ENCODE measurements at regions not wholly inside any gene's neighbourhood (a gene's known extent, or its start where the extent isn't known, plus 50 kb on each side); places are given as distances from the start of the nearest gene placed in this dataset.
"Not testable (repeated sequence)": the region's sequence is repeated elsewhere in the genome, so short reads cannot be mapped to it uniquely, and the experiment has no call there.

DNA sequence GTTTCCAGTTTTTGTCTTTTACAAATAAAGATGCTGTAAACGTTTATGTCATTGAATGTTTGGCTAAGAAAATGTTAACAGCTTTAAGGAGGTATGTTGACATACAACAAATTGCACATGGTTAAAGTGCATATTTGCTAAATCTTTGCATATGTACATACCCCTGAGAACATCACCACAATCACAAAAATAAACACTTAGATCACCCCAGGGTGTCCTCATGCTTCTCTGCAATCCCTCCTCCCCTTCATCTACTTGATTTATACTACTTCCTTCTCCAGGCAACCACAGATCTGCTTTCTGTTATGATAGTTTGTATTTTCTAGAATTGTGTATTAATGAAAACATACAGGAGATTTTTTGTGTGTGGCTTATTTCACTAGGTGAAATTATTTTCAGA, 209.5 kb downstream of the GLRX3 start:
- H3K36me3 Mint-ChIP-seq (ENCODE audit: low read depth) = no peaks in the 10 kb centered on the region
- no peaks in the 10 kb centered on the region for H3K4me1 Mint-ChIP-seq (ENCODE audit: low read depth)
- no peak overlapping the region for H3K4me3 Mint-ChIP-seq
- no peak for DNase-seq (ENCODE audit: low spot score)
- no peak overlapping the region for H3K27ac Mint-ChIP-seq
- no peaks in the 10 kb centered on the region for H3K9me3 Mint-ChIP-seq
- H3K27me3 Mint-ChIP-seq (ENCODE audit: low read depth) = no peaks in the 10 kb centered on the region

DNA sequence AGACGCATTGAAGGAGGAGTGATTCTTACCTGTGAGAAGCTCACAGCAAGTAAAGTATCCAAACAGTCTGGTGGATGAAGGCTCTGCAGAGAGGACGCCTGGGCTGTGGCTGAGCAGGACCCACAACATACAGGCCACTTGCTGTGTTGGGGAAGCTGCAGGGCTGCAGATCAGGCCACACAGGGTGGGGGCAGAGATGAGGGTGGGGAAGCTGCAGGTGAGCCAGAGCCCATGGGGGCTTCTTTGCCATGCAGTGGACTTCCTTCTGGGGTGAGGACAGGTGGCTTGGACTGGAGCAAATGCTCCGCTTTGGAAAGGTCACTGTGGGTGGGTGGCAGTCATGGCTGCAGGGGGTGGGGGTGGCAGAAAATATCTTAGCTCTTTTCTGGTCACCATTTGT, 214.8 kb downstream of the GLRX3 start:
- no peaks in the 10 kb centered on the region for H3K27me3 Mint-ChIP-seq (ENCODE audit: low read depth)
- H3K27ac Mint-ChIP-seq = no peak overlapping the region
- no peaks in the 10 kb centered on the region for H3K9me3 Mint-ChIP-seq
- H3K4me3 Mint-ChIP-seq = no peak overlapping the region
- H3K4me1 Mint-ChIP-seq (ENCODE audit: low read depth) = no peaks in the 10 kb centered on the region
- H3K36me3 Mint-ChIP-seq (ENCODE audit: low read depth) = no peaks in the 10 kb centered on the region
- DNase-seq (ENCODE audit: low spot score) = no peak

DNA sequence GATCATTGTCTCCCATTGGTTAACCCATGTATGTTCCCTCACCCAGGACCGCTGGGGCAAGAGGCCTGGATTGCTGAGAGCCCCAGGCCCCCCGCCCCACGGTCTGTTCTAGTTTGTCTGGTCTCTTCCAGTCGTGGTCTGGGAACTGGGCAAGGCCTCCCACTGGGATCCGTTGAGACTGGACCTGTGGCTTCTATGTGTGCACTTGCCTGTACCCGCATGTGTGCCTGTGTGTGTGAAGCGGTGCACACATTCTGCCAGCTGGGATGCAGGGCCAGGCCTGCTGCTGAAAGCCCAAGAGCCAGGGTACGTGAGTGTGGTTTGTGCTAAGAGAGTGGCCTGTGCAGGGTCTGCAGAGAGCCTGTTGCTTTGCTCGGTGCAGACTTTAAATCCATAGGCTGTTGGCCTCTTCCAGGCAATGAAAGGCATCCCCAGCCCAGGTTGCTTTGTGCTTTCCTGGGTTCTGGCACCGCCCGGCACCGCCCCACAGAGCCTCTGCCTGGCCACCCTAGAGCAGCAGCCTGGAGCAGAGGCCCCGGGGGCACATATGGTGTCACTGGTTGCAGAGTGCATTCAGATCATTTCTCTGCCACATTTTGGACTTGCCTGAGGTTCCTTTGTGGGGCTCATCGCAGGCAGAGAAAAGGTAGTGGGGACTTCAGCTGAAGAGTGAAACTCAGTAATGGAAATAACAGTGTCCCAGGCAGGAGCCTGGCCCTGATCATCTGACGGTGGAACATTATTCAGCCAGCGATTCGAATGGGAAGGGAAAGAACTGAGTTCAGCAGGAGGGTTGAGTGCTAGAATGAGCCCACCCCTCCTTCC, 215.5 kb downstream of the GLRX3 start:
- no peaks in the 10 kb centered on the region for H3K27me3 Mint-ChIP-seq (ENCODE audit: low read depth)
- H3K27ac Mint-ChIP-seq = no peak overlapping the region
- DNase-seq (ENCODE audit: low spot score) = no peak
- no peaks in the 10 kb centered on the region for H3K4me1 Mint-ChIP-seq (ENCODE audit: low read depth)
- no peaks in the 10 kb centered on the region for H3K9me3 Mint-ChIP-seq
- H3K36me3 Mint-ChIP-seq (ENCODE audit: low read depth) = no peaks in the 10 kb centered on the region
- H3K4me3 Mint-ChIP-seq = no peak overlapping the region

DNA sequence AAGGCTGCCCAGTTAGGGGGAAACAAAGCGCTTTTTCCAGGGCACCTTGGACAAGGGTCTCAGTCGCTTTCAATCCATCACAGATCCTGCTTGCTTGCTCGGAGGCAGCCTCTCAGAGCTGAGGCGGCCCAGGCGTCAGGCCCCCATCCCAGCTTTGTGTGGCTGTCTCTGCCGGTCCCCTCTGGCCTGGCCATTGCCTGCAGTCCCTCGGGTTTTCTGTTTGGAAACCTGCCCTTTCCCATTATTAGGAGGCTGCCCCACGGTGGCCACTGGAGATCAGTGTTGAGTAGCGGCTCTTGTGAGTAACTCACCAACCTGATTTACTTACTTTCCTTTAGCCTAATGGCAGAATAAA, 216.1 kb downstream of the GLRX3 start:
- Mint-ChIP-seq H3K36me3 (ENCODE audit: low read depth) (no peaks in the 10 kb centered on the region), H3K4me1 (ENCODE audit: low read depth) (no peaks in the 10 kb centered on the region), H3K4me3 (no peak overlapping the region), H3K9me3 (no peaks in the 10 kb centered on the region), H3K27me3 (ENCODE audit: low read depth) (no peaks in the 10 kb centered on the region), H3K27ac (no peak overlapping the region)
- no peak for DNase-seq (ENCODE audit: low spot score)

DNA sequence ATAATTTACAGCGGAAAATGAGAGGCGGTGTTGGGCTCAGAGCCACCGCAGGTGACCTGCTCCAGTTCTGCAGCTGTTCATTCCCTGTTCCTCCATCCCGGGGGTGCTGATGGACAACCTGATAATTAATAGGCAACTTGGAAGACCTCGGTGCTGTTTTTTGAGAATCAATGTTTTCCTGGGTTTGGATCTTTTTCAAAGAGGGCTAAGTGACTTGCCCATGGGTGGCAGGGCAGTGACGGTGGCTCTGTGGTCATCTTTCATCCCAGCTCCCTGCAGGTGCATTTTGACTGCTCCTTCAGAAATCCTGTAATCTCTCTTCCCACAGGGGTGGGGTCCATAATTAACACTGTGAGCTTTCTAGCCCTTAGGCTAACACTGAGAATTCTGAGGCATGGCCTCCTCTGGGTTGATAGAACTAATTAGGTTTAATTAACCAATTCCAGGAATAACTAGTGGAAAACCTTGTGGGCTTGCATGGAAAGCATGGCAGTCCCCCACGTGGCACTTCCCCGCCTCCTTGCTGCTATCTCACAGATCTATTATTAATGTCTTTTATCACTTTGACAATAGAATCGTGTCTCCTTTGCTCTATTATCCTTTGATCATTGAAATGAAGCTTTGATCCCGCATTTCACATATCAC, 217.9 kb downstream of the GLRX3 start:
- Mint-ChIP-seq H3K4me3 (no peak overlapping the region), H3K4me1 (ENCODE audit: low read depth) (no peaks in the 10 kb centered on the region), H3K9me3 (no peaks in the 10 kb centered on the region), H3K27ac (no peak overlapping the region), H3K36me3 (ENCODE audit: low read depth) (no peaks in the 10 kb centered on the region), H3K27me3 (ENCODE audit: low read depth) (no peaks in the 10 kb centered on the region)
- no peak for DNase-seq (ENCODE audit: low spot score)

DNA sequence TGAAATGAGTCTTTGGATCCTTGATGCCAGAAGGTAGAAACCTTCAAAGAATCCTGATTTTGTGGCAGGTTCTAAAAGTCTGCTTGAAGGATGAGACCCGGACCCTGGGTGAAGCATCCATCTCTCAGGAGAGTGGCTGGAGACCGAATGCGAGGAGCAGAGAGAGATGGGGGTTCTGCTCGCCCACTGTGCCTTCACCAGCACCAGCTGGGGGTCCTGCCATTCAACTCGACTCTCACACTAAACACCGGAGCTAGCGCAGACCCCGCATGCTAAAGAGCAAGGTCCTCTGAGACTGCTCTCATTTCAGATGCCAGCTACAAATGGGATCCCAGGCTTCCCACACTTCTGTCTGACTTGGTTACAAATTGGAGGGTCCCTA, 218.4 kb downstream of the GLRX3 start:
- DNase-seq (ENCODE audit: low spot score) = no peak
- Mint-ChIP-seq H3K27me3 (ENCODE audit: low read depth) (no peaks in the 10 kb centered on the region), H3K9me3 (no peaks in the 10 kb centered on the region), H3K36me3 (ENCODE audit: low read depth) (no peaks in the 10 kb centered on the region), H3K4me3 (no peak overlapping the region), H3K27ac (no peak overlapping the region), H3K4me1 (ENCODE audit: low read depth) (no peaks in the 10 kb centered on the region)

DNA sequence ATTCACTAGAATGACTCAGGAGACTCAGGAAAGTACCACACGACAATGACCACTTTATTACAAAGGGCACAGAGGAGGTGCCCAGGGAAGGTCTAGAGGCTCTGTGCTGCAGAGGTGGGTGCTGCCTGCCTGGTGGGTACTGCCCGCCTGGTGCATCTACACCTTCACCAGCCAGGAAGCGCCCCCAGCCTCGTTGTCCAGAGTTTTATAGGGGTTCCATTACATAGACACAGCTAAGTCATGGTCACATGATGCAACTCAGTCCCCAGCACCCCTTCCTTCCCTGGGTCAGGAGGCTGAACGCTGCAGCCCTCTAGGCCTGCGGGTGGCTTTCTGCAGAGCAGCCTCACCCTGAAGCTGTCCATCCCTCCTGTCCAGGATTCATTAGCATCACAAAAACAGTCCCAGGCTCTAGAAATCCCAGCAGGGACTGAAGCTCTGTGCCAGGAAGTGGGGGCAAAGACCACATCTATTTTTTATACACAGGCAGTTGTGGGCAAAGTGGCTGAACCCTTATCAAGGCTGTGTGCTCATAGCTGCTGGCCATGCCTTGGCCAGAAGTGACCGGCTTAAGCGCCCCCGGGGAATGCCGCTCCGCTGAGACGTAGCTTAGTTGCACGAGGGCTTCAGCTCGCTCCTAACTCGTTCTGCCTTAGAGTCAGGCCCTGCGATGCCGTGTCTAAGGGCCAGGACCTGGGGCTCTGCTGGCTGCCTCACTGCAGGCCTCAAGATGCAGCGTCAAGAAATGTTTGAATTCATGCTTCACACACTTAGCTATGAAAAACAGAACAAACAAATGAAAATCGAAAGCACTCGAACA, 219.0 kb downstream of the GLRX3 start:
- Mint-ChIP-seq H3K9me3 (no peaks in the 10 kb centered on the region), H3K27ac (no peak overlapping the region), H3K4me3 (no peak overlapping the region), H3K27me3 (ENCODE audit: low read depth) (no peaks in the 10 kb centered on the region), H3K36me3 (ENCODE audit: low read depth) (no peaks in the 10 kb centered on the region), H3K4me1 (ENCODE audit: low read depth) (no peaks in the 10 kb centered on the region)
- no peak for DNase-seq (ENCODE audit: low spot score)

DNA sequence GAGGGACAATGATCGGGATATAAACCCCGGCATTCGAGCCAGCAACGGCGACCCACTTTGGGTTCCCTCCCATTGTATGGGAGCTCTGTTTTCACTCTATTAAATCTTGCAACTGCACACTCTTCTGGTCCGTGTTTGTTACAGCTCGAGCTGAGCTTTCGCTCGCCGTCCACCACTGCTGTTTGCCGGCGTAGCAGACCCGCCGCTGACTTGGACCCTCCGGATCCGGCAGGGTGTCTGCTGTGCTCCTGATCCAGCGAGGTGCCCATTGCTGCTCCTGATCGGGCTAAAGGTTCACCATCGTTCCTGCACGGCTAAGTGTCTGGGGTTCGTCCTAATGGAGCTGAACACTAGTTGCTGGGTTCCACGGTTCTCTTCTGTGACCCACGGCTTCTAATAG, 220.2 kb downstream of the GLRX3 start:
- H3K27me3 Mint-ChIP-seq (ENCODE audit: low read depth) = not testable (repeated sequence)

DNA sequence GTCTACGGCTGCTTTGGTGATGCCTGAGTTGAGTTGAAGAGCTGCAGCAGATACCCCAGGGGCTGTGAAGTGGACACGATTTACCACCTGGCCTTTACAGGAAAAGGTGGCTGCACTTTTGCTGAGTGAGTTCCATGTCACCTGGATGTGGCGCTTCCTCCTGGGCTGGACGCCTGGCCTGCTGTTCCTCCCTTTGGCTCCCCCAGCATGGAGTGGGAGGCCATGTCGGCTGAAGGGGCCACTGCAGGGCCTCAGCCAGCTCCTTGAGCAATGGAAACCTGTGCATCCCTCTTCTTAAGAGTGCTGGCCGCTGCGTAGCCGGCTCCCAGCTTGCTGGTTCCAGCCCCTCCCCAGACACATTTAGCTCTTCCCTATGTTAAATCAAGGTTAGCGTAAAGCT, 221.0 kb downstream of the GLRX3 start:
- H3K9me3 Mint-ChIP-seq = no peaks in the 10 kb centered on the region

More for the DNA sequence above, 220.2 kb downstream of the GLRX3 start:
- H3K9me3 Mint-ChIP-seq; H3K27ac Mint-ChIP-seq; H3K4me3 Mint-ChIP-seq; DNase-seq (ENCODE audit: low spot score); H3K36me3 Mint-ChIP-seq (ENCODE audit: low read depth); H3K4me1 Mint-ChIP-seq (ENCODE audit: low read depth): not testable (repeated sequence)

DNA sequence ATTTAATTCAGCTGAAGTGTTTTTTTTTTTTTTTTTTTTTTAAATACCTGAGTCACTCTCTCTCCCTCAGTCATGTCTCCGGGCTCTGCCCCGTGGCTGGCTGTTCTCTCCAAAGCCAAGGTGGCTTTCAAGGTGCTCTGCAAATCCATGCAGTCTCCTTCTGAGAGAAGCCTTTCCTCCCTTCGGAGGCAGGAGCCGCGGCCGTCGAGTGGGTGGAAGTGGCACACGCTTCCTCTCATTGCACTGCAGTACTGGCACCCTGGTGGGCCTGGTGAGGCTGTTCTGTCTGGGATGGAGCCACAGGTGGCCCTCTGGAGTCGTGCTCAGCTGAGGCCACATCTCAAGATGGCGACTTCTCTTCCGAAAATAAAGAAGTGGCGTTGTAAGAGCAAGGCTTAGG, 221.8 kb downstream of the GLRX3 start:
- no peak overlapping the region for H3K27ac Mint-ChIP-seq
- H3K36me3 Mint-ChIP-seq (ENCODE audit: low read depth) = no peaks in the 10 kb centered on the region
- no peak for DNase-seq (ENCODE audit: low spot score)
- H3K27me3 Mint-ChIP-seq (ENCODE audit: low read depth) = no peaks in the 10 kb centered on the region
- no peaks in the 10 kb centered on the region for H3K9me3 Mint-ChIP-seq
- no peaks in the 10 kb centered on the region for H3K4me1 Mint-ChIP-seq (ENCODE audit: low read depth)
- no peak overlapping the region for H3K4me3 Mint-ChIP-seq

More for the DNA sequence above, 221.0 kb downstream of the GLRX3 start:
- H3K4me1 Mint-ChIP-seq (ENCODE audit: low read depth) = no peaks in the 10 kb centered on the region
- no peaks in the 10 kb centered on the region for H3K36me3 Mint-ChIP-seq (ENCODE audit: low read depth)
- H3K27ac Mint-ChIP-seq = no peak overlapping the region
- no peak for DNase-seq (ENCODE audit: low spot score)
- H3K27me3 Mint-ChIP-seq (ENCODE audit: low read depth) = no peaks in the 10 kb centered on the region
- no peak overlapping the region for H3K4me3 Mint-ChIP-seq

DNA sequence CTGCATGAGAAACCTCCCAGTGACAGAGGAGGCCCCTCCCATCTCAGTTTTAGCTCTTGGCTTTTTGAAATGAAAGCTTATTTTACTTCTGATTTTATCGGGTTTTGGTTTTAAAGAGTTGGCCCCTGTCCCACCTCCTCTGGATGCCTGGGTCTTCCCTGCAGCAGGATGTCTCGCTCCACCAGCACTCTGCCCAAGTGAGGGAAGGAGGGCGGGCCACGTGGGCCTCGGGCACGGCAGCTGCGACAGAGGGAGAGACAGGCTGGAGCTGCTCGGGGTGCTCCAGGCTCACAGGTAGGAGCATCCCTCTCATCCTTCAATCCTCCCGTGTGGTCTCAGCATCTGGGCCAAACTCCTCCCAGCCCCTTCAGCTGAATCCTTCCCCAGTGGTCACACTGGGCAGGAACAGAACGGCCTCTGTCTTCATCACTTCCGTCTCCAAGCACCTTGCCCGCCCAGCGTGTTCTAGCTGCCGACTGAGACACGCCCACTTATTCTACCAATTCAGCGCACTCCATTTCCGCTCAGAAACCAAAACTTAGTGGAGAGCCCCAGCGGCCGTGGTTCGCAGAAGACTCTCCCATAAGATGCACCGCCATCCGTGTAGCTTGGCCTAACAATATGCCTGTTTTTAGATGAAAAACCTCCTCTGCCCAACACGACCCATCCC, 222.9 kb downstream of the GLRX3 start:
- Mint-ChIP-seq H3K36me3 (ENCODE audit: low read depth) (no peaks in the 10 kb centered on the region), H3K9me3 (no peaks in the 10 kb centered on the region), H3K27me3 (ENCODE audit: low read depth) (no peaks in the 10 kb centered on the region), H3K4me3 (no peak overlapping the region), H3K27ac (no peak overlapping the region), H3K4me1 (ENCODE audit: low read depth) (no peaks in the 10 kb centered on the region)
- DNase-seq (ENCODE audit: low spot score) = no peak

DNA sequence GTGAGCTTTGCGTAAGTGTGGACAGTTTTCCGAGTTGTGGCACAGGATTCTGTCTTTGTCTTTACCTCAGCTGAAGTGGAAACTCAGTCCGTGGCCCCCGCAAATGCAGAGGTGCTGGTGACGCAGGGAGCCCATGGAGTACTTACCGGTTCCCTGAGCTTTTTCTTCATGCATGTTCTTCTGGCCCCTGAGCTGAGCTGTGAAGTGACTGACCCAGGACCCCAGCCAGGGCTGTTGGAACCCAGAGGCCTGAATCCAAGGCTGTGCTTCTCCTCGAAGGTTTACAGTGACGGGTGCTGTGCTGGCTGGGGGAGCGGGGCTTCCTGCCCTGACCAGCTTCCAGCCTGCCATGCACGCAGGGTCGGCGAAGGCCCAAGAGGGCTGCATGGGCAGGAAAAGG, 223.5 kb downstream of the GLRX3 start:
- H3K4me3 Mint-ChIP-seq = no peak overlapping the region

DNA sequence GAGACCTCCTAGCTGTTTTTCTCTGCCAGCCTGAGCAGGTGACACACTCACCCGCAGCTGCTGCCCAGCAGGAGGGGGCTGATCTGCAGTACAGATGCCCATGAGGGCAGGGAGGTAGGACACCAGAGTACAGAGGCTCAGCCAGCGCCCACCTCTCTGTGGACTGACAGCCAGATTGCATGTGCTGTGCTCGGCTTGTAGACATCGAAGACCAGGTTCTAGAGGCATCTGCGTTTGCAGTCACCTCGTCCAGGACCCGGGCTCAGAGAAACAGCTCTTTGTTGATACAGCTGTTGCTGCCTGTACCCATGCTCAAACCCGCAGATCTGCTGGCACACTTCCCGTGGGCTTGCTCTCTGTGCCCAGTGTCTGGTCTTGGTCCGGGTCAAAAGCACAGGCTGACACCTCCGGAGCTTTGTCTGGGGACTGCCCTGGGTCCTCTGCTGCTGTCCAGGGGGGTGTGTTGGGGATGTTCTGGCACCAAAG, 224.7 kb downstream of the GLRX3 start:
- H3K9me3 Mint-ChIP-seq = no peaks in the 10 kb centered on the region
- H3K4me1 Mint-ChIP-seq (ENCODE audit: low read depth) = no peaks in the 10 kb centered on the region
- DNase-seq (ENCODE audit: low spot score) = no peak
- H3K4me3 Mint-ChIP-seq = no peak overlapping the region
- no peak overlapping the region for H3K27ac Mint-ChIP-seq
- H3K36me3 Mint-ChIP-seq (ENCODE audit: low read depth) = no peaks in the 10 kb centered on the region
- no peaks in the 10 kb centered on the region for H3K27me3 Mint-ChIP-seq (ENCODE audit: low read depth)

More for the DNA sequence above, 223.5 kb downstream of the GLRX3 start:
- no peak for DNase-seq (ENCODE audit: low spot score)
- Mint-ChIP-seq H3K27ac (no peak overlapping the region), H3K36me3 (ENCODE audit: low read depth) (no peaks in the 10 kb centered on the region), H3K27me3 (ENCODE audit: low read depth) (no peaks in the 10 kb centered on the region), H3K4me1 (ENCODE audit: low read depth) (no peaks in the 10 kb centered on the region), H3K9me3 (no peaks in the 10 kb centered on the region)
